HFFc6 (cell line): ENCODE measurements at regions not wholly inside any gene's neighbourhood (a gene's known extent, or its start where the extent isn't known, plus 50 kb on each side); places are given as distances from the start of the nearest gene placed in this dataset.
A peak's percentile ranks its signal among the peaks of the same experiment; 100 is the strongest.

Experiments used
- DNase-seq: peaks from one replicate; pipeline ENCODE4 v3.0.0-alpha.2; 2018
- H3K27ac Mint-ChIP-seq: 2 replicates; pipeline ENCODE4 v1.8.0; 2020; ENCODE audit warnings: mild to moderate bottlenecking, mixed read lengths
- H3K27me3 Mint-ChIP-seq: 2 replicates; pipeline ENCODE4 v1.8.0; 2021; ENCODE audit warnings: mild to moderate bottlenecking, moderate library complexity, mixed read lengths; ENCODE audit not compliant: insufficient read depth
- H3K36me3 Mint-ChIP-seq: 2 replicates; pipeline ENCODE4 v1.8.0; 2021; ENCODE audit warnings: low read depth, mixed read lengths
- H3K4me1 Mint-ChIP-seq: 2 replicates; pipeline ENCODE4 v1.8.0; 2020; ENCODE audit warnings: low read depth, mixed read lengths
- H3K4me3 Mint-ChIP-seq: 2 replicates; pipeline ENCODE4 v1.8.0; 2020; ENCODE audit warnings: mild to moderate bottlenecking, moderate library complexity, mixed read lengths
- H3K9me3 Mint-ChIP-seq: 2 replicates; pipeline ENCODE4 v1.8.0; 2020; ENCODE audit warnings: mild to moderate bottlenecking, mixed read lengths
- TF ChIP-seq, protein P1 (sequence below): fragments of 200-600 bp; sonication (generic); IDR thresholded peaks from 2 replicates; pipeline ENCODE4 v1.5.0; 2021; ENCODE audit warnings: antibody characterized with exemption, mild to moderate bottlenecking

DNA sequence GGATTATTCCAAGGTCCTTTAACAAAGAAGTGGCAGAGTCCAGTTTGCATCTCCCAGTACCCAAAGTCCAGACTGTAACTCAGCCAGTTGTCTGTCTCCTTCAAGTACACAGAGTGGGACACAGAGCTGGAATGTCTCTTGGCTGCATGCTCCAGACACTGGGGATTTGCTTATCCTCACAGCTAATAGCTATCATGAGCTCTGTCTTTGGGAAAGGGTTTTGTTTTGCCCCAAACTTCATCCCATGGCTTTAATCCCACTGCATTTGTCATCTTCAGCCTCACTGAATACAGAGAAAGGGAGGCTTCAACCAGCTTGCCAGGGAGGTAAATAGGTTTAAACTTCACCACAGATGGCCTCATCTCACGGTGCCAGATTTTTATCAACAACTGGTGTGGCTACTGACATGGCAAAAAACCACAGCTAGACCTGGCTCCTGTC is 412.2 kb upstream of the SLC24A2 start:
- no peaks in the 10 kb centered on the region for H3K36me3 Mint-ChIP-seq
- no peaks in the 10 kb centered on the region for H3K4me1 Mint-ChIP-seq
- H3K27ac Mint-ChIP-seq: no peak overlapping the region
- peaks cover 12% of the 10 kb centered on the region for H3K27me3 Mint-ChIP-seq
- no peak overlapping the region for H3K4me3 Mint-ChIP-seq
- DNase-seq: no peak
- TF ChIP-seq, protein P1, sequence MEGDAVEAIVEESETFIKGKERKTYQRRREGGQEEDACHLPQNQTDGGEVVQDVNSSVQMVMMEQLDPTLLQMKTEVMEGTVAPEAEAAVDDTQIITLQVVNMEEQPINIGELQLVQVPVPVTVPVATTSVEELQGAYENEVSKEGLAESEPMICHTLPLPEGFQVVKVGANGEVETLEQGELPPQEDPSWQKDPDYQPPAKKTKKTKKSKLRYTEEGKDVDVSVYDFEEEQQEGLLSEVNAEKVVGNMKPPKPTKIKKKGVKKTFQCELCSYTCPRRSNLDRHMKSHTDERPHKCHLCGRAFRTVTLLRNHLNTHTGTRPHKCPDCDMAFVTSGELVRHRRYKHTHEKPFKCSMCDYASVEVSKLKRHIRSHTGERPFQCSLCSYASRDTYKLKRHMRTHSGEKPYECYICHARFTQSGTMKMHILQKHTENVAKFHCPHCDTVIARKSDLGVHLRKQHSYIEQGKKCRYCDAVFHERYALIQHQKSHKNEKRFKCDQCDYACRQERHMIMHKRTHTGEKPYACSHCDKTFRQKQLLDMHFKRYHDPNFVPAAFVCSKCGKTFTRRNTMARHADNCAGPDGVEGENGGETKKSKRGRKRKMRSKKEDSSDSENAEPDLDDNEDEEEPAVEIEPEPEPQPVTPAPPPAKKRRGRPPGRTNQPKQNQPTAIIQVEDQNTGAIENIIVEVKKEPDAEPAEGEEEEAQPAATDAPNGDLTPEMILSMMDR: no peak
- H3K9me3 Mint-ChIP-seq: no peaks in the 10 kb centered on the region

DNA sequence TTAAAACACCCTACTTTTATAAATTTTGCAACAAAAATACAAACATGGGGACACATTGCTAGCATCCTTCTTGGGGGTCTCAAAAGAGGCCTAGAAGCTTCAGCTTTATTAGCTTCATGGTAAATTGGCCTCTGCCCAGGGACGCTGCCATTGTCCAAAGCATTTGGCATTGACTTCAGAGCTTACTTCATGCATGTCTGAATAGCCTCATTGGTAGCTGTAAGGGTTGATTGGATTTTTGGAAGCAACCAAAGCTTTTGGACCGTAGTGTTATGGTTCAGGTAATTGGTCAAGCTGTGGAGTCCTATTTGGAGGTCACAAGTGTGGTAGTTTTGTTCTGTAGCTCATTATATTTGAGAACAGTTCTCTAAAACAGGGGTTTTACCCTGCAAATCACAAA is 411.7 kb upstream of the SLC24A2 start:
- H3K4me3 Mint-ChIP-seq: no peak overlapping the region
- H3K27me3 Mint-ChIP-seq: peaks cover 12% of the 10 kb centered on the region
- TF ChIP-seq, protein P1: no peak
- H3K36me3 Mint-ChIP-seq: no peaks in the 10 kb centered on the region
- H3K27ac Mint-ChIP-seq: no peak overlapping the region
- no peaks in the 10 kb centered on the region for H3K9me3 Mint-ChIP-seq
- DNase-seq: no peak
- H3K4me1 Mint-ChIP-seq: no peaks in the 10 kb centered on the region

DNA sequence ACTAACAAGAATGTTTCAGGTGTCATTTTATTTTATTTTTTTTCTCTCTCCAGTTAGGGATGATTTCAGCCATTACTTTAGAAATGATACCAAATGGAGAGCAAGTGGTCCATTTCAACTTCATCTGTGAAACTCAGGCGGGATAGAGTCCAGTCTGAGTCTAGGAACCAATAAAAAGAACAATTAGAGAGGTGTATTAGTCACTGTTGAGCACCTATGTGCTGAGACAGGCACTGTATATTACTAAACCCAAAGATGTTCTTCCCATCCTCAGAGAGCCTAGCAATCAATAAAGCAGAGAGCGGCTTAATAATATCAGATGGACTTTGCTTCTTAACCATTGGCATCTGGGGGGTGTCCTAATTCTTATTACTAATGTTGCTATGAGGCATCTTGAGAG is 410.3 kb upstream of the SLC24A2 start:
- DNase-seq: no peak
- no peaks in the 10 kb centered on the region for H3K9me3 Mint-ChIP-seq
- no peaks in the 10 kb centered on the region for H3K36me3 Mint-ChIP-seq
- no peaks in the 10 kb centered on the region for H3K4me1 Mint-ChIP-seq
- H3K27ac Mint-ChIP-seq: no peak overlapping the region
- H3K27me3 Mint-ChIP-seq: peaks cover 9% of the 10 kb centered on the region
- TF ChIP-seq, protein P1: no peak
- no peak overlapping the region for H3K4me3 Mint-ChIP-seq

DNA sequence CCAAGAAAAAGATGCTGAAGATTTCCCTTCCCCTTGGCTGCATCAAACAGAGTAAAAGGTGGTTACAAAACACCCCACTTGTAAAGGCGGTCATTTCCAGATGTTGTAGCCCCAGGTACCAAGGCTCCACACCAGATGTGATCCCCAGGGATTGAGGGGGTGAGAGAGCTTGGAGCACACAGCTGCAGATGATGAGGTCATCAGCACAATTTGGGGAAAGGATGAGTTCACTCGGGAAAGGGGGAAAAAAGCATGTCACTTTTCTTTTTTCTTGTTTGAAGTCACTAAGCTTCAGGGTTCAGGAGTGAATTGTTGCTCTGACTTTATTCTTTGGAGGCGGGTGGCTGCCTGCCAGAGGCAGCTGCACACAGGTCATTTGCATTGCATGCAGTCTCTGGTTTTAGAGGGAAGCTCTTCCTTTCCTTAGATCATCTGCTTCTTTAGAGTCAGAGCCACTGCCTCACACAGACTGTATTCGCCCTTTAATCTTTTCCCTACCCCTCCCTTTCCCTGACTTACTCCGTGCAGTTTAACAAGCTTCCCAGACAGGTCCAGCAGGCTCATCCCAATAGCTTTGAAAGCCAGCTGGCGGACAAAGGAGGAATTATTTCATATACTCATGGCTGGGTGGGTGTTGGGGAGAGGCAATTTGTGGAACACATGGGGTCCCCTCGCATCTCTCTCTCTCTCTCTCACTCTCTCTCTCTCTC is 409.3 kb upstream of the SLC24A2 start:
- Mint-ChIP-seq H3K27ac (no peak overlapping the region), H3K9me3 (no peaks in the 10 kb centered on the region), H3K27me3 (peaks cover 9% of the 10 kb centered on the region), H3K36me3 (no peaks in the 10 kb centered on the region), H3K4me1 (no peaks in the 10 kb centered on the region), H3K4me3 (no peak overlapping the region)
- TF ChIP-seq, protein P1: no peak
- DNase-seq: no peak

DNA sequence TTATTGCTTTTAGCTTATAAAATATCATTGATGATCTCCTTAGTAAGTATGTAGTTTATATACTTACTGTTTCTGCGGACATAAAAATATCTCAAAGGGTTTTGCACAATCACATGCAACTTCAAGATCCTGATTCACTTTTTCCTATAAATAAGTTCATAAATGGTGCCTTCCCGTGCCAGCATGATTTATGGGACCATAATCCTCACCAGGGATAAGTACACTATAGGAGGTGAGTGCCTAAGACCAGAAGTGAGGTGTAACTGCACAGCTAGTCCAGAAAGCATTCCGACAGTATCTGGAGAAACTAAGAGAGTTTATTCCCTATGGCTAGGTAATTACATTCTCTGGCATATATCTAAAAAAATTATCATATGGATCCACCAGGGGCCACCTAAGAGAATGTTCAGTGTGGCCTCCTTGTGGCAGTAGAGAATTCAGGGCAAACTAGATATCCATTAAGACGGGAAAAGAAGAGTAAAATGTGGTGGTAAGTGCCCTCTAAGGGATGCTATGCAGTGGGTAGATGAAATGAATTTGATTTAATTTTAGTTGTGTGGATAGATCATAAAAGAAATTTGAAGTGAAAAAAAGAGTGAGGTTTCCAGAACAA is 402.5 kb upstream of the SLC24A2 start:
- H3K9me3 Mint-ChIP-seq: no peaks in the 10 kb centered on the region
- peak; percentile 5 for DNase-seq
- no peak overlapping the region for H3K4me3 Mint-ChIP-seq
- no peak overlapping the region for H3K27ac Mint-ChIP-seq
- H3K36me3 Mint-ChIP-seq: no peaks in the 10 kb centered on the region
- H3K4me1 Mint-ChIP-seq: no peaks in the 10 kb centered on the region
- TF ChIP-seq, protein P1: peak; percentile 51
- H3K27me3 Mint-ChIP-seq: peaks cover 2% of the 10 kb centered on the region; the same call in 1 of the 2 replicates
